SK-N-MC (cell line): ENCODE measurements at regions not wholly inside any gene's neighbourhood (a gene's known extent, or its start where the extent isn't known, plus 50 kb on each side); places are given as distances from the start of the nearest gene placed in this dataset.

Experiments
- EZH2 ChIP-seq: fragments of 200-600 bp; sonication (generic); IDR thresholded peaks from one replicate; pipeline ENCODE4 v1.6.1; 2017; ENCODE audit warnings: antibody characterized with exemption
- POLR2AphosphoS5 ChIP-seq: IDR thresholded peaks from 2 replicates; pipeline ENCODE4 v1.6.1; 2012; ENCODE audit warnings: mild to moderate bottlenecking, low read depth, low read length, borderline replicate concordance

DNA sequence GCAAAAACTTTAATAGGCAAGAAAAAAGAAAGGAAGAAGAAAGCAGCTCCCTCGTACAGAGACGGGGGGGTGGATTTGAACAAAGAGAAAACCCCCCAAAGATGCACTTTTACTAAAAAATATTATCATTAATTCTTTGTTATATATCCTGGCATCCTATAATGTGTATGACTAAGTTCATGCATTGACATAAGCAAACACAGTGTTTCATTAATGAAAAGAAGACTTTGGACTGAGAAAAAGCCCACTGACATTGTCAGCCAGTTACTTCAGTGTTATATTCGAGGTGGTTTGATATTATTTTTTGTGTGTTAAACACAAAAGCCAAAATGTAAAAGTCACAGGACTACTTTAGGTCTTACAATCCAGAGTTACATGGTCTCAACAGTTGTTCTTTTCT is 110.1 kb upstream of the DPYD start:
- TF ChIP-seq EZH2 = no peak
- TF ChIP-seq POLR2AphosphoS5 = no peak
